H1 (cell line): ENCODE measurements at regions not wholly inside any gene's neighbourhood (a gene's known extent, or its start where the extent isn't known, plus 50 kb on each side); places are given as distances from the start of the nearest gene placed in this dataset.

Source experiments
- CEBPB ChIP-seq: IDR thresholded peaks from 2 replicates; pipeline ENCODE4 v1.6.1; 2012; ENCODE audit warnings: low read depth, low read length
- CTCF ChIP-seq, 3 experiments: IDR thresholded peaks; 1 replicate in 2 of 3; 2 replicates in 1 of 3; pipeline versions ENCODE4 v1.5.1 to v1.6.1; 2011; ENCODE audit warnings: low read length in 3 of 3, mild to moderate bottlenecking in 3 of 3, inconsistent platforms in 2 of 3, low read depth in 1 of 3, moderate library complexity in 1 of 3; ENCODE audit not compliant: insufficient read depth in 1 of 3; ENCODE audit errors: control extremely low read depth in 1 of 3
- KDM4A ChIP-seq: IDR thresholded peaks from one replicate; pipeline ENCODE4 v1.7.1; 2012; ENCODE audit warnings: low read depth, mild to moderate bottlenecking, moderate library complexity, low read length, inconsistent platforms; ENCODE audit not compliant: severe bottlenecking
- KDM5A ChIP-seq: fragments of 200-600 bp; IDR thresholded peaks from 2 replicates; pipeline ENCODE4 v1.7.1; 2012; ENCODE audit warnings: mild to moderate bottlenecking, low read length, inconsistent platforms, mixed read lengths
- NANOG ChIP-seq: IDR thresholded peaks from 2 replicates; pipeline ENCODE4 v1.6.1; 2011; ENCODE audit warnings: low read length, low read depth, mild to moderate bottlenecking, inconsistent platforms; ENCODE audit not compliant: insufficient read depth, poor library complexity, severe bottlenecking
- PHF8 ChIP-seq: fragments of 200-600 bp; sonication (generic); conservative IDR thresholded peaks from 2 replicates; pipeline ENCODE4 v1.7.1; 2012; ENCODE audit warnings: low read depth, mild to moderate bottlenecking, inconsistent platforms, low read length, moderate library complexity
- RAD21 ChIP-seq, 2 experiments: IDR thresholded peaks in 1 of 2; conservative IDR thresholded peaks in 1 of 2; 2 replicates each; pipeline ENCODE4 v1.6.1; 2011; ENCODE audit warnings: low read depth in 2 of 2, low read length in 2 of 2, improper control_type of control experiment in 1 of 2, inconsistent platforms in 1 of 2, mild to moderate bottlenecking in 1 of 2, moderate library complexity in 1 of 2
- RBBP5 ChIP-seq: IDR thresholded peaks from 2 replicates; pipeline ENCODE4 v1.7.1; 2012; ENCODE audit warnings: low read depth, mild to moderate bottlenecking, inconsistent platforms, low read length, moderate library complexity, borderline replicate concordance
- TEAD4 ChIP-seq: IDR thresholded peaks from 2 replicates; pipeline ENCODE4 v1.6.1; 2012; ENCODE audit warnings: low read depth, low read length, inconsistent platforms, mixed read lengths
- TF ChIP-seq, protein P1 (sequence below): IDR thresholded peaks from 2 replicates; pipeline ENCODE4 v1.6.1; 2011; ENCODE audit warnings: low read length, improper control_type of control experiment

- no peak for TF ChIP-seq CTCF (IDR thresholded peaks at IDR 0.05; ENCODE audit: control extremely low read depth in 1 of 3, insufficient read depth in 1 of 3, low read depth in 1 of 3, low read length in 3 of 3)
- no peak for TF ChIP-seq NANOG
- TF ChIP-seq, protein P1, sequence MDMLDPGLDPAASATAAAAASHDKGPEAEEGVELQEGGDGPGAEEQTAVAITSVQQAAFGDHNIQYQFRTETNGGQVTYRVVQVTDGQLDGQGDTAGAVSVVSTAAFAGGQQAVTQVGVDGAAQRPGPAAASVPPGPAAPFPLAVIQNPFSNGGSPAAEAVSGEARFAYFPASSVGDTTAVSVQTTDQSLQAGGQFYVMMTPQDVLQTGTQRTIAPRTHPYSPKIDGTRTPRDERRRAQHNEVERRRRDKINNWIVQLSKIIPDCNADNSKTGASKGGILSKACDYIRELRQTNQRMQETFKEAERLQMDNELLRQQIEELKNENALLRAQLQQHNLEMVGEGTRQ = no peak
- no peak for TF ChIP-seq KDM5A
- TF ChIP-seq CEBPB = no peak
- no peak for TF ChIP-seq RBBP5
- no peak for TF ChIP-seq KDM4A
- no peak for TF ChIP-seq TEAD4
- no peak for TF ChIP-seq RAD21 (IDR thresholded peaks at IDR 0.05 in 1 of 2, conservative IDR thresholded peaks at IDR 0.05 in 1 of 2; ENCODE audit: low read depth in 2 of 2, low read length in 2 of 2)
- no peak for TF ChIP-seq PHF8
Measured at GRCh38 chr14:89600029-89600428, 183.0 kb upstream of the FOXN3 start.
